Ammon's horn (tissue), 1 donor: ENCODE measurements at regions not wholly inside any gene's neighbourhood (a gene's known extent, or its start where the extent isn't known, plus 50 kb on each side); places are given as distances from the start of the nearest gene placed in this dataset.

Experiments
- DNase-seq: peaks from one replicate; pipeline ENCODE4 v3.0.0-alpha.2; 2016; ENCODE audit warnings: low spot score

- no peak for DNase-seq
These were observed 327.4 kb downstream of the CTTN start for GRCh38 chr11:70725739-70726138.

GRCh38 chr11:70727021-70727420 lies 328.7 kb downstream of the CTTN start:
- DNase-seq: no peak

GRCh38 chr11:70727899-70728620 lies 329.7 kb downstream of the CTTN start:
- no peak for DNase-seq

- no peak for DNase-seq
These were observed 331.6 kb downstream of the CTTN start for GRCh38 chr11:70729949-70730348.

GRCh38 chr11:70730411-70730810 lies 332.1 kb downstream of the CTTN start:
- DNase-seq: no peak

- no peak for DNase-seq
These were observed 333.1 kb downstream of the CTTN start for GRCh38 chr11:70731271-70732022.

GRCh38 chr11:70732023-70732880 lies 333.9 kb downstream of the CTTN start:
- no peak for DNase-seq

GRCh38 chr11:70732881-70733196 lies 334.5 kb downstream of the CTTN start:
- DNase-seq: peak; percentile 53

- no peak for DNase-seq
These were observed 335.3 kb downstream of the CTTN start for GRCh38 chr11:70733327-70734325.

- no peak for DNase-seq
These were observed 336.1 kb downstream of the CTTN start for GRCh38 chr11:70734379-70734778.

- no peak for DNase-seq
These were observed 336.6 kb downstream of the CTTN start for GRCh38 chr11:70734911-70735310.

GRCh38 chr11:70735976-70736375 lies 337.6 kb downstream of the CTTN start:
- no peak for DNase-seq

GRCh38 chr11:70736461-70736860 lies 338.1 kb downstream of the CTTN start:
- no peak for DNase-seq

GRCh38 chr11:70736937-70737640 lies 338.8 kb downstream of the CTTN start:
- DNase-seq: no peak

- DNase-seq: no peak
These were observed 339.7 kb downstream of the CTTN start for GRCh38 chr11:70737816-70738630.

- no peak for DNase-seq
These were observed 340.3 kb downstream of the CTTN start for GRCh38 chr11:70738661-70739060.

GRCh38 chr11:70739091-70739490 lies 340.8 kb downstream of the CTTN start:
- no peak for DNase-seq

GRCh38 chr11:70739811-70740487 lies 341.6 kb downstream of the CTTN start:
- no peak for DNase-seq

GRCh38 chr11:70740488-70740851 lies 342.1 kb downstream of the CTTN start:
- DNase-seq: no peak
